H9 (cell line): ENCODE measurements at regions not wholly inside any gene's neighbourhood (a gene's known extent, or its start where the extent isn't known, plus 50 kb on each side); places are given as distances from the start of the nearest gene placed in this dataset.

Experiments
- DNase-seq: peaks from one replicate; pipeline ENCODE4 v3.0.0-alpha.2; 2017
- H2AFZ ChIP-seq: one replicate; pipeline ENCODE4 v1.6.1; 2013; ENCODE audit warnings: mild to moderate bottlenecking, low read length, control low read depth, moderate library complexity
- H2AK5ac ChIP-seq: 2 replicates; pipeline ENCODE4 v1.6.1; 2013; ENCODE audit warnings: low read length, control low read depth, mixed read lengths; ENCODE audit not compliant: insufficient read length
- H2BK120ac ChIP-seq: one replicate; pipeline ENCODE4 v1.6.1; 2013; ENCODE audit warnings: low read depth, mild to moderate bottlenecking, low read length, control low read depth, inconsistent platforms; ENCODE audit not compliant: poor library complexity, severe bottlenecking
- H2BK12ac ChIP-seq: 2 replicates; pipeline ENCODE4 v1.6.1; 2013; ENCODE audit warnings: low read length, control low read depth, mixed read lengths, low read depth; ENCODE audit not compliant: insufficient read length
- H2BK15ac ChIP-seq: 2 replicates; pipeline ENCODE4 v1.6.1; 2013; ENCODE audit warnings: low read depth, low read length, control low read depth
- H2BK20ac ChIP-seq: one replicate; pipeline ENCODE4 v1.6.1; 2013; ENCODE audit warnings: low read depth, mild to moderate bottlenecking, low read length, control low read depth, inconsistent platforms; ENCODE audit not compliant: poor library complexity, severe bottlenecking
- H2BK5ac ChIP-seq: 2 replicates; pipeline ENCODE4 v1.6.1; 2013; ENCODE audit warnings: low read length, control low read depth, mixed read lengths; ENCODE audit not compliant: insufficient read length
- H3K14ac ChIP-seq: 2 replicates; pipeline ENCODE4 v1.6.1; 2013; ENCODE audit warnings: low read length, control low read depth; ENCODE audit not compliant: insufficient read depth
- H3K18ac ChIP-seq: 2 replicates; pipeline ENCODE4 v1.6.1; 2013; ENCODE audit warnings: low read depth, mild to moderate bottlenecking, mixed read lengths, low read length, control low read depth; ENCODE audit not compliant: insufficient read length
- H3K23ac ChIP-seq: 2 replicates; pipeline ENCODE4 v1.6.1; 2013; ENCODE audit warnings: low read length, control low read depth, mixed read lengths, low read depth; ENCODE audit not compliant: insufficient read length
- H3K23me2 ChIP-seq: 2 replicates; pipeline ENCODE4 v1.6.1; 2013; ENCODE audit warnings: low read depth, mild to moderate bottlenecking, mixed read lengths, low read length, control low read depth; ENCODE audit not compliant: insufficient read length, poor library complexity, severe bottlenecking
- H3K27ac ChIP-seq: 2 replicates; pipeline ENCODE4 v1.5.1; 2013; ENCODE audit warnings: low read length, control low read depth, mixed read lengths, low read depth; ENCODE audit not compliant: insufficient read length
- H3K27me3 ChIP-seq: 2 replicates; pipeline ENCODE4 v1.6.1; 2013; ENCODE audit warnings: low read length, control low read depth, inconsistent platforms; ENCODE audit not compliant: insufficient read depth
- H3K4ac ChIP-seq: 2 replicates; pipeline ENCODE4 v1.6.1; 2013; ENCODE audit warnings: low read depth, mild to moderate bottlenecking, control low read depth, inconsistent platforms, low read length, moderate library complexity
- H3K4me1 ChIP-seq: 2 replicates; pipeline ENCODE4 v1.6.1; 2013; ENCODE audit warnings: low read length, control low read depth, inconsistent platforms; ENCODE audit not compliant: insufficient read depth
- H3K4me2 ChIP-seq: 2 replicates; pipeline ENCODE4 v1.6.1; 2013; ENCODE audit warnings: low read length, control low read depth, mixed read lengths; ENCODE audit not compliant: insufficient read length, insufficient read depth
- H3K56ac ChIP-seq: 2 replicates; pipeline ENCODE4 v1.6.1; 2013; ENCODE audit warnings: low read depth, mild to moderate bottlenecking, mixed read lengths, low read length, control low read depth; ENCODE audit not compliant: insufficient read length
- H3K79me1 ChIP-seq: 2 replicates; pipeline ENCODE4 v1.6.1; 2013; ENCODE audit warnings: low read depth, mild to moderate bottlenecking, moderate library complexity, low read length, control low read depth, inconsistent platforms; ENCODE audit not compliant: insufficient read depth, poor library complexity, severe bottlenecking
- H3K79me2 ChIP-seq: 2 replicates; pipeline ENCODE4 v1.6.1; 2013; ENCODE audit warnings: low read length, control low read depth, inconsistent platforms; ENCODE audit not compliant: insufficient read depth
- H3K9ac ChIP-seq: 2 replicates; pipeline ENCODE4 v1.6.1; 2013; ENCODE audit warnings: low read length, control low read depth, mixed read lengths; ENCODE audit not compliant: insufficient read length; ENCODE audit errors: extremely low read depth
- H3K9me3 ChIP-seq: one replicate; pipeline ENCODE4 v1.6.1; 2013; ENCODE audit warnings: low read depth, low read length, inconsistent platforms; ENCODE audit not compliant: control insufficient read depth
- H3T11ph ChIP-seq: one replicate; pipeline ENCODE4 v1.6.1; 2013; ENCODE audit warnings: mild to moderate bottlenecking, low read length, control low read depth, inconsistent platforms
- H4K20me1 ChIP-seq: one replicate; pipeline ENCODE4 v1.6.1; 2013; ENCODE audit not compliant: control insufficient read depth, insufficient read length, insufficient read depth
- H4K5ac ChIP-seq: 2 replicates; pipeline ENCODE4 v1.6.1; 2013; ENCODE audit warnings: low read depth, mild to moderate bottlenecking, mixed read lengths, low read length, control low read depth; ENCODE audit not compliant: insufficient read length
- H4K8ac ChIP-seq: replicated peaks from 2 replicates; pipeline ENCODE4 v1.6.1; 2013; ENCODE audit warnings: low read length, control low read depth, mixed read lengths, low read depth; ENCODE audit not compliant: insufficient read length
- H4K91ac ChIP-seq: 2 replicates; pipeline ENCODE4 v1.6.1; 2013; ENCODE audit warnings: low read depth, mild to moderate bottlenecking, moderate library complexity, mixed read lengths, low read length, control low read depth; ENCODE audit not compliant: insufficient read length
- H3K27ac Mint-ChIP-seq, 3 experiments: 2 replicates in 2 of 3; 3 replicates in 1 of 3; pipeline ENCODE4 v1.8.0; 2020 to 2021; ENCODE audit warnings: mixed read lengths in 3 of 3, mild to moderate bottlenecking in 1 of 3, moderate library complexity in 1 of 3
- H3K27me3 Mint-ChIP-seq: 2 replicates; pipeline ENCODE4 v1.8.0; 2021; ENCODE audit warnings: low read depth, mild to moderate bottlenecking, moderate library complexity, mixed read lengths
- H3K36me3 Mint-ChIP-seq, 3 experiments: 2 replicates in 2 of 3; 3 replicates in 1 of 3; pipeline ENCODE4 v1.8.0; 2020 to 2021; ENCODE audit warnings: low read depth in 3 of 3, mixed read lengths in 3 of 3; ENCODE audit not compliant: insufficient read depth in 1 of 3
- H3K4me1 Mint-ChIP-seq, 2 experiments: 2 replicates each; pipeline ENCODE4 v1.8.0; 2020; ENCODE audit warnings: mixed read lengths in 2 of 2
- H3K4me3 Mint-ChIP-seq, 2 experiments: 2 replicates in 1 of 2; 3 replicates in 1 of 2; pipeline ENCODE4 v1.8.0; 2020 to 2021; ENCODE audit warnings: mild to moderate bottlenecking in 2 of 2, mixed read lengths in 2 of 2, moderate library complexity in 1 of 2
- H3K9me3 Mint-ChIP-seq, 2 experiments: 2 replicates in 1 of 2; 3 replicates in 1 of 2; pipeline ENCODE4 v1.8.0; 2020; ENCODE audit warnings: mild to moderate bottlenecking in 2 of 2, mixed read lengths in 2 of 2, moderate library complexity in 1 of 2
- WGBS: extraction: QIAGEN DNeasy Blood & Tissue Kit; methylation state at CpG from one replicate; pipeline ENCODE4 v1.1.7; 2013; ENCODE audit warnings: missing lambda C conversion rate, low lambda C conversion rate, mixed read lengths; ENCODE audit not compliant: insufficient read length; ENCODE audit errors: extremely low coverage; 5-methylcytosine and 5-hydroxymethylcytosine counted together
- TF ChIP-seq, protein P1 (sequence below): fragments of 200-600 bp; sonication (generic); conservative IDR thresholded peaks from 3 replicates; pipeline ENCODE4 v1.8.0; 2021; ENCODE audit warnings: antibody characterized with exemption, mild to moderate bottlenecking

DNA sequence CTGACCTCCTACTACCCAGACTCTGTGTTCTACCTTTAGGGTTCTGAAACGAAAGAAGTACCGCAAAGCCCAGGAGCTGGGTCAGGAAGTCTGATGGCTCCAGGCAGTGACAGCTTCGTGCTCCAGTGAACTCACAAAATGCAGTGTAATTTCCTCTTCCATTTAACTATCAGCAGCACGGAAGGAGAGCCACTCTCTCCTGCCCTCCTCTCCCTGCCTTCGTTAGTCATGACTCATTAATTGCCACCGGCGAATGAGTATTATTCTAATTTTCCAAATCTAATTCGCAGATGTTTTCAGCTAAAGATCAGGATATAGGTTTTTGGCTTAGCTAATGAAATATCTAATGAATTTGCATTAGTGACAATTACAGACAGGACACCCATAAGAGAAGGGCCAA lies 1262.0 kb downstream of the TYW1 start:
- Histone ChIP-seq H3K56ac (no peak overlapping the region), H3K23me2 (no peaks in the 10 kb centered on the region), H3K27ac (no peak overlapping the region), H2AK5ac (no peak overlapping the region), H2BK5ac (no peak overlapping the region), H4K5ac (no peak overlapping the region), H2BK12ac (no peak overlapping the region), H2BK20ac (no peak overlapping the region), H3T11ph (no peak overlapping the region), H2AFZ (no peak overlapping the region), H3K18ac (no peak overlapping the region), H3K4ac (no peak overlapping the region), H3K79me1 (no peaks in the 10 kb centered on the region), H4K20me1 (no peaks in the 10 kb centered on the region), H3K9me3 (no peaks in the 10 kb centered on the region), H3K9ac (no peak overlapping the region), H2BK15ac (no peak overlapping the region), H3K4me1 (no peaks in the 10 kb centered on the region), H3K79me2 (no peaks in the 10 kb centered on the region), H3K4me2 (no peak overlapping the region), H4K91ac (no peak overlapping the region), H3K14ac (no peak overlapping the region), H3K23ac (no peak overlapping the region), H2BK120ac (no peak overlapping the region), H3K27me3 (no peaks in the 10 kb centered on the region), H4K8ac (no peak overlapping the region)
- Mint-ChIP-seq H3K27ac (no peak overlapping the region), H3K27me3 (peaks cover 8% of the 10 kb centered on the region), H3K9me3 (peaks cover 0 to 6% of the 10 kb centered on the region in 2 experiments; a peak in 4 of 5 replicates), H3K4me3 (no peak overlapping the region), H3K4me1 (peaks cover 7 to 24% of the 10 kb centered on the region in 2 experiments), H3K36me3 (peaks cover 0 to 2% (median 0%) of the 10 kb centered on the region in 3 experiments; a peak in 3 of 7 replicates)
- DNase-seq, result no peak
- TF ChIP-seq, protein P1, sequence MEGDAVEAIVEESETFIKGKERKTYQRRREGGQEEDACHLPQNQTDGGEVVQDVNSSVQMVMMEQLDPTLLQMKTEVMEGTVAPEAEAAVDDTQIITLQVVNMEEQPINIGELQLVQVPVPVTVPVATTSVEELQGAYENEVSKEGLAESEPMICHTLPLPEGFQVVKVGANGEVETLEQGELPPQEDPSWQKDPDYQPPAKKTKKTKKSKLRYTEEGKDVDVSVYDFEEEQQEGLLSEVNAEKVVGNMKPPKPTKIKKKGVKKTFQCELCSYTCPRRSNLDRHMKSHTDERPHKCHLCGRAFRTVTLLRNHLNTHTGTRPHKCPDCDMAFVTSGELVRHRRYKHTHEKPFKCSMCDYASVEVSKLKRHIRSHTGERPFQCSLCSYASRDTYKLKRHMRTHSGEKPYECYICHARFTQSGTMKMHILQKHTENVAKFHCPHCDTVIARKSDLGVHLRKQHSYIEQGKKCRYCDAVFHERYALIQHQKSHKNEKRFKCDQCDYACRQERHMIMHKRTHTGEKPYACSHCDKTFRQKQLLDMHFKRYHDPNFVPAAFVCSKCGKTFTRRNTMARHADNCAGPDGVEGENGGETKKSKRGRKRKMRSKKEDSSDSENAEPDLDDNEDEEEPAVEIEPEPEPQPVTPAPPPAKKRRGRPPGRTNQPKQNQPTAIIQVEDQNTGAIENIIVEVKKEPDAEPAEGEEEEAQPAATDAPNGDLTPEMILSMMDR, result no peak
- no CpG with 5 or more reads among the region's 8 CpGs for WGBS
